ENCODE measurements at regions not wholly inside any gene's neighbourhood (a gene's known extent, or its start where the extent isn't known, plus 50 kb on each side); places are given as distances from the start of the nearest gene placed in this dataset.

DNA sequence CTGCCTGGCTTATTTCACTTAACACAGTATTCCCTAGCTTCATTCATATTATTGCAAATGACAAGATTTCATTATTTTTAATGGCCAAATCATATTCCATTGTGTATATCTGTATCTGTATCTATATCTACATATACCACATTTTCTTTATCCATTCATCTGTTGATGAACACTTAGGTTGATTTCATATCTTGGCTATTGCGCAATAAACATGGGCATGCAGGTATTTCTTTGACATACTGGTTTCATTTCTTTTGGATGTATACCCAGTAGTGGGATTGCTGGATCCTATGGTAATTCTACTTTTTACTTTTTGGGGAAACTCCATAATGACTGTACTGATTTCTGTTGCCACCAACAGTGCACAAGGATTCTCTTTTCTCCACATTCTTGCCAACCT lies 68.9 kb upstream of the CREB5 start:
- H3K27ac ChIP-seq: no peak overlapping the region
- H3K36me3 ChIP-seq: no peaks in the 10 kb centered on the region
- H3K9me3 ChIP-seq (ENCODE audit: low read depth): no peaks in the 10 kb centered on the region
- H3K4me1 ChIP-seq (ENCODE audit: low read depth): peaks cover 3% of the 10 kb centered on the region
- H3K27me3 ChIP-seq: no peaks in the 10 kb centered on the region
- no peak for DNase-seq (ENCODE audit: low read depth in 1 of 2, low spot score in 1 of 2)
- TF ChIP-seq, protein P1, sequence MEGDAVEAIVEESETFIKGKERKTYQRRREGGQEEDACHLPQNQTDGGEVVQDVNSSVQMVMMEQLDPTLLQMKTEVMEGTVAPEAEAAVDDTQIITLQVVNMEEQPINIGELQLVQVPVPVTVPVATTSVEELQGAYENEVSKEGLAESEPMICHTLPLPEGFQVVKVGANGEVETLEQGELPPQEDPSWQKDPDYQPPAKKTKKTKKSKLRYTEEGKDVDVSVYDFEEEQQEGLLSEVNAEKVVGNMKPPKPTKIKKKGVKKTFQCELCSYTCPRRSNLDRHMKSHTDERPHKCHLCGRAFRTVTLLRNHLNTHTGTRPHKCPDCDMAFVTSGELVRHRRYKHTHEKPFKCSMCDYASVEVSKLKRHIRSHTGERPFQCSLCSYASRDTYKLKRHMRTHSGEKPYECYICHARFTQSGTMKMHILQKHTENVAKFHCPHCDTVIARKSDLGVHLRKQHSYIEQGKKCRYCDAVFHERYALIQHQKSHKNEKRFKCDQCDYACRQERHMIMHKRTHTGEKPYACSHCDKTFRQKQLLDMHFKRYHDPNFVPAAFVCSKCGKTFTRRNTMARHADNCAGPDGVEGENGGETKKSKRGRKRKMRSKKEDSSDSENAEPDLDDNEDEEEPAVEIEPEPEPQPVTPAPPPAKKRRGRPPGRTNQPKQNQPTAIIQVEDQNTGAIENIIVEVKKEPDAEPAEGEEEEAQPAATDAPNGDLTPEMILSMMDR (IDR thresholded peaks at IDR 0.05; ENCODE audit: low read depth, low read length): no peak
- no peak overlapping the region for H3K4me3 ChIP-seq

DNA sequence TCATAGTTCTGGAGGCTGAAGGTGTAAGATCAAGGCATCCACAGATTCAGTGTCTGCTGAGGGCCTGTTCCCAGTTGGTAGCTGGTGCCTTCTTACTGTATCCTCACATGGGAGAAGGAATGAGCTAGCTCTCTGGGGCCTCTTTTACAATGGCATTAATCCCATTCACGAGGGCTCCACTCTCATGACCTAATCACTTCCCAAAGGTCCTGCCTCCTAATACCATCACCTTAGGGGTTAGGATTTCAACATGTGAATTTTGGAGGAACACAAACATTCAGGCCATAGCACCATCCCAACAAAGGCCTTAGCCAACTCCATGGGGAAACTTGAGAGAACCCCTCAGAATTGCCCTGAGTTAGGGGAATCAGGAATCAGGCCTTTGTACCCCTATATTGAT lies 66.1 kb upstream of the CREB5 start:
- Histone ChIP-seq H3K27me3 (no peaks in the 10 kb centered on the region), H3K4me3 (no peak overlapping the region), H3K36me3 (no peaks in the 10 kb centered on the region), H3K4me1 (ENCODE audit: low read depth) (peaks cover 3% of the 10 kb centered on the region), H3K27ac (no peak overlapping the region), H3K9me3 (ENCODE audit: low read depth) (no peaks in the 10 kb centered on the region)
- no peak for DNase-seq (ENCODE audit: low read depth in 1 of 2, low spot score in 1 of 2)
- TF ChIP-seq, protein P1 (IDR thresholded peaks at IDR 0.05; ENCODE audit: low read depth, low read length): no peak

DNA sequence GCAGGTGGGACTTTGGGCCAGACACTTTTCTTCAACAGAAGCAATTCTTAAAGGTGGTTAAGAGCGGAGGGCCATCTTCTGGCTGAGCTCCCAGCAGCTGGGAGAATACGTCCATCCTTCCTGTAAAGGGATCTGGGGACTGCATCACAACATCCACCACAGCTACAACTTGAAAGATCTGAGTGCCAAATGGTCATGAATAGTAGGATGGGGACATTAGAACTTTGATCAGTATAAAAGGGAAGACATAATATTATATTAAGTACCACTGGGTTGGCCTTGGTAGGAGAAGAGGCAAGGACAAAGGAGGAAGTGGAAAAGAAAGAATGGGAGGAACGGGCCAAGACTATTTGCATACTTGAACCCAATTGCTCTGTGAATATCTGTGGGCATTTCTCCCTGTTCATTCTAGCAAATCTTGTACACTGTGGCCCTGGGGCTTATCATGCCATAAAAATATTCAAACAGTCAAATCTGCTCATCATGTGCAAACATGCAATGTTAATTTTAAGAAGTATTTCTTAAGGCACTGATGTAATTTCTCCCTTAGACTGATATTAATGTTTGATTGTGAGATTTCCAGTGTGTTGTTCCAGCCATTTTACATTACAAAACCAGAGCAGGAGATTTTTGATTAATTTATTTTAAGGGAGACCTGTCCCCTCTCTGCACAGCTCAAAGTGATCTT lies 65.5 kb upstream of the CREB5 start:
- Histone ChIP-seq H3K27ac (no peak overlapping the region), H3K4me1 (ENCODE audit: low read depth) (peaks cover 3% of the 10 kb centered on the region), H3K4me3 (no peak overlapping the region), H3K27me3 (no peaks in the 10 kb centered on the region), H3K36me3 (no peaks in the 10 kb centered on the region), H3K9me3 (ENCODE audit: low read depth) (no peaks in the 10 kb centered on the region)
- TF ChIP-seq, protein P1 (IDR thresholded peaks at IDR 0.05; ENCODE audit: low read depth, low read length): no peak
- no peak for DNase-seq (ENCODE audit: low read depth in 1 of 2, low spot score in 1 of 2)

DNA sequence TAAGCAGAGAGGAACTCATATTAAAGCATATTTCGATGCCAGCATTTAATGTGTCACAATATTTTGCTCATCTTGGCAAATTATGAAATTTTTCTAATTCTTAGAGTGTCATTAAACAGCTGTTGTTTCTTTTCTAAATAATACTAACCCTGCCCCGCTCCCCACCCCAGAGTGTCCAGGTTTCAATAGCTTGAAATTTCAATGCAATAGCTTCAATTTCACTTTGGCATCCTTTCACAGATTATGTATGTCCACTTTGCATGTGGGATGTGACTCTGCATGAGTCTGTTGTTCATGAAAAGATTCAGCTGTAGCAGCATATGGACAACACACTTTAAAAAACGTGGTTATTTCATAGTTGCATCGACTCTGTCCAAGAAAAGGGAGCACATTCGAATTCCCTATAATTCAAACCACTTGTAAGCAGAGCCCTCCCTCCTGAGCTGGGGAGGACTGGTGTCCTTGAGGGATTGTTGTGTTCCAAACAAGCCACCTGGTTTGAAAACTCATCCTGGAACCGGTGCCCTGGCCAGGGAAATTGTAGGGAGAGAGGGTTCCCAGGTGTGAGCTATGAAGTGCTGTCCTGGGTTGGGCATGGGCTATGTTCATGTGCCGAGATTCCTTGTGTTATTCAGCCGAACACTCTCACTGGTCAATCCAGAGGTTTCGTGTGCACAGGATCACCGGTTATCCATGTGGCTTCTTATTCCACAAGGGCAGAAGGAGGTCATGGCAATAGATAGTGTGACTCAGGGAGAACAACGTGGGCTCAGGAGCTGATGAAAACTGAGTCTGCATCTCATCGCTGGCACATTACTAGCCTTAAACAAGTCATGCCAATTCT lies 64.6 kb upstream of the CREB5 start:
- no peak overlapping the region for H3K4me3 ChIP-seq
- peak overlapping the region; percentile 58 for H3K27ac ChIP-seq
- H3K4me1 ChIP-seq (ENCODE audit: low read depth): peaks cover 9% of the 10 kb centered on the region
- TF ChIP-seq, protein P1 (IDR thresholded peaks at IDR 0.05; ENCODE audit: low read depth, low read length): no peak
- no peaks in the 10 kb centered on the region for H3K36me3 ChIP-seq
- H3K27me3 ChIP-seq: no peaks in the 10 kb centered on the region
- DNase-seq (ENCODE audit: low read depth in 1 of 2, low spot score in 1 of 2): peak; percentile 37 to 52
- H3K9me3 ChIP-seq (ENCODE audit: low read depth): no peaks in the 10 kb centered on the region

DNA sequence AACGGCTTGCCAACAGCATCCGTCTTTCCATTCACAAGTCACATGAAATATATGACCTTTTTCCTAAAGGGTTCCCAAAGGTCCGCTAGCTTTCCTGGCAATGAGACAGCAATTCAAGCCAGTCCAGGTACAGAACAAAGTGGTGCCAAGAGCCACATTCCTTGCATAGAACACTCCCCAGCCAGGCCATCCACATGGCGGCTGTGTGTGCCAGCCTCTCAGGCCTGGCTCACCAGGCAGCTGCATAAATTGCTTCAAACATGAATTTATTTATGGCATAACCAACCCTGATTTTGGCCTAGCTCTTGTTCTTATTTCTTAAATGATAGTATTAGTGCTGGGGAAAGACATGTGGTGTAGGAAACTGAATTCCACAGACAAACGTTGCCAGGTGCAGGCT lies 63.7 kb upstream of the CREB5 start:
- TF ChIP-seq, protein P1 (IDR thresholded peaks at IDR 0.05; ENCODE audit: low read depth, low read length): no peak
- Histone ChIP-seq H3K27ac (no peak overlapping the region), H3K9me3 (ENCODE audit: low read depth) (no peaks in the 10 kb centered on the region), H3K36me3 (no peaks in the 10 kb centered on the region), H3K4me3 (no peak overlapping the region), H3K4me1 (ENCODE audit: low read depth) (peaks cover 9% of the 10 kb centered on the region), H3K27me3 (no peaks in the 10 kb centered on the region)
- no peak for DNase-seq (ENCODE audit: low read depth in 1 of 2, low spot score in 1 of 2)
